ENCODE measurements at regions not wholly inside any gene's neighbourhood (a gene's known extent, or its start where the extent isn't known, plus 50 kb on each side); places are given as distances from the start of the nearest gene placed in this dataset.

- no peak for DNase-seq
- no peaks in the 10 kb centered on the region for H3K9me3 ChIP-seq
- H3K36me3 ChIP-seq: no peaks in the 10 kb centered on the region
- no peaks in the 10 kb centered on the region for H3K27me3 ChIP-seq
- no peak overlapping the region for H3K27ac ChIP-seq
- TF ChIP-seq POLR2A (IDR thresholded peaks at IDR 0.05) (no peak), CTCF (IDR thresholded peaks at IDR 0.05) (no peak)
- intact Hi-C loops (cut with DNase I; ENCODE audit: low total_unique reads): no loop called here
- no peak overlapping the region for H3K4me3 ChIP-seq
- H3K4me1 ChIP-seq: no peaks in the 10 kb centered on the region
These were observed 108.0 kb upstream of the PPP2R2D start for GRCh38 chr10:131792809-131793208.

GRCh38 chr10:131795761-131796160 is 105.0 kb upstream of the PPP2R2D start:
- intact Hi-C loops (cut with DNase I; ENCODE audit: low total_unique reads): no loop called here
- Histone ChIP-seq H3K27me3 (no peaks in the 10 kb centered on the region), H3K36me3 (no peaks in the 10 kb centered on the region), H3K4me3 (no peak overlapping the region), H3K9me3 (peaks cover 0 to 6% of the 10 kb centered on the region in 2 donors), H3K27ac (no peak overlapping the region), H3K4me1 (no peaks in the 10 kb centered on the region)
- no peak for DNase-seq
- no peak for TF ChIP-seq POLR2A (IDR thresholded peaks at IDR 0.05)
- no peak for TF ChIP-seq CTCF (IDR thresholded peaks at IDR 0.05)

GRCh38 chr10:131797626-131798025 is 103.2 kb upstream of the PPP2R2D start:
- H3K9me3 ChIP-seq: peaks cover 0 to 6% of the 10 kb centered on the region in 2 donors
- intact Hi-C loops (cut with DNase I; ENCODE audit: low total_unique reads): no loop called here
- no peak overlapping the region for H3K4me3 ChIP-seq
- no peak overlapping the region for H3K27ac ChIP-seq
- H3K27me3 ChIP-seq: no peaks in the 10 kb centered on the region
- H3K4me1 ChIP-seq: no peaks in the 10 kb centered on the region
- no peaks in the 10 kb centered on the region for H3K36me3 ChIP-seq
- DNase-seq: no peak
- TF ChIP-seq POLR2A (IDR thresholded peaks at IDR 0.05) (no peak), CTCF (IDR thresholded peaks at IDR 0.05) (no peak)

GRCh38 chr10:131799429-131799828 is 101.4 kb upstream of the PPP2R2D start:
- H3K4me1 ChIP-seq: no peaks in the 10 kb centered on the region
- H3K9me3 ChIP-seq: peaks cover 0 to 6% of the 10 kb centered on the region in 2 donors
- TF ChIP-seq POLR2A (IDR thresholded peaks at IDR 0.05) (no peak), CTCF (IDR thresholded peaks at IDR 0.05) (no peak)
- no peak overlapping the region for H3K27ac ChIP-seq
- no peak overlapping the region for H3K4me3 ChIP-seq
- no peaks in the 10 kb centered on the region for H3K27me3 ChIP-seq
- DNase-seq: no peak
- intact Hi-C loops (cut with DNase I; ENCODE audit: low total_unique reads): no loop called here
- no peaks in the 10 kb centered on the region for H3K36me3 ChIP-seq

- Histone ChIP-seq H3K27ac (no peak overlapping the region), H3K27me3 (no peaks in the 10 kb centered on the region), H3K36me3 (no peaks in the 10 kb centered on the region), H3K4me1 (no peaks in the 10 kb centered on the region), H3K4me3 (no peak overlapping the region), H3K9me3 (peaks cover 0 to 6% of the 10 kb centered on the region in 2 donors)
- intact Hi-C loops (cut with DNase I; ENCODE audit: low total_unique reads): no loop called here
- TF ChIP-seq POLR2A (IDR thresholded peaks at IDR 0.05): no peak
- no peak for TF ChIP-seq CTCF (IDR thresholded peaks at IDR 0.05)
- DNase-seq: no peak
These were observed 98.5 kb upstream of the PPP2R2D start for GRCh38 chr10:131802156-131802915.

Measured in uterus (tissue), 3 donors.